Astrocyte (in vitro differentiated cells and primary cell): ENCODE measurements at regions not wholly inside any gene's neighbourhood (a gene's known extent, or its start where the extent isn't known, plus 50 kb on each side); places are given as distances from the start of the nearest gene placed in this dataset.

Experiments
- EZH2 ChIP-seq: IDR thresholded peaks from 2 replicates; pipeline ENCODE4 v1.6.1; 2012; ENCODE audit warnings: mild to moderate bottlenecking, low read length, inconsistent platforms; ENCODE audit not compliant: insufficient read depth
- TF ChIP-seq, protein P1 (sequence below): IDR thresholded peaks from 2 replicates; pipeline ENCODE4 v1.5.1; 2011; ENCODE audit warnings: low read depth, mild to moderate bottlenecking, inconsistent platforms, low read length, moderate library complexity; ENCODE audit not compliant: insufficient read depth

DNA sequence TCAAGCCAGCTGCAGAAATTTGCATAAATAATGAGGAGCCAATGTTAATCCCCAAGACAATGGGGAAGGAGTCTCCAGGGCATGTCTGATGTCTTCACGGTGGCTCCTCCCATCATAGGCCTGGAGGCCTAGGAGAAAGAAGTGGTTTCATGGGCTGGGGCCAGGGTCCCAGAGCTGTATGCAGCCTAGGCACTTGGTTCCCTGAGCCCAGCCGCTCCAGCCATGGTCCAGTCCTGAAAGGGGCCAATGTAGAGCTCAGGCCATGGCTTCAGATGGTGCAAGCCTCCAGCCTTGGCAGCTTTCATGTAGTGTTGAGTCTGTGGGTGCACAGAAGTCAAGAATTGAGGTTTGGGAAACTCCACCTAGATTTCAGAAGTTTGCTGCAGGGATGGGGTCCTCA, 628.2 kb upstream of the GRIA3 start:
- TF ChIP-seq, protein P1, sequence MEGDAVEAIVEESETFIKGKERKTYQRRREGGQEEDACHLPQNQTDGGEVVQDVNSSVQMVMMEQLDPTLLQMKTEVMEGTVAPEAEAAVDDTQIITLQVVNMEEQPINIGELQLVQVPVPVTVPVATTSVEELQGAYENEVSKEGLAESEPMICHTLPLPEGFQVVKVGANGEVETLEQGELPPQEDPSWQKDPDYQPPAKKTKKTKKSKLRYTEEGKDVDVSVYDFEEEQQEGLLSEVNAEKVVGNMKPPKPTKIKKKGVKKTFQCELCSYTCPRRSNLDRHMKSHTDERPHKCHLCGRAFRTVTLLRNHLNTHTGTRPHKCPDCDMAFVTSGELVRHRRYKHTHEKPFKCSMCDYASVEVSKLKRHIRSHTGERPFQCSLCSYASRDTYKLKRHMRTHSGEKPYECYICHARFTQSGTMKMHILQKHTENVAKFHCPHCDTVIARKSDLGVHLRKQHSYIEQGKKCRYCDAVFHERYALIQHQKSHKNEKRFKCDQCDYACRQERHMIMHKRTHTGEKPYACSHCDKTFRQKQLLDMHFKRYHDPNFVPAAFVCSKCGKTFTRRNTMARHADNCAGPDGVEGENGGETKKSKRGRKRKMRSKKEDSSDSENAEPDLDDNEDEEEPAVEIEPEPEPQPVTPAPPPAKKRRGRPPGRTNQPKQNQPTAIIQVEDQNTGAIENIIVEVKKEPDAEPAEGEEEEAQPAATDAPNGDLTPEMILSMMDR, result no peak
- TF ChIP-seq EZH2, result no peak
